ENCODE measurements at regions not wholly inside any gene's neighbourhood (a gene's known extent, or its start where the extent isn't known, plus 50 kb on each side); places are given as distances from the start of the nearest gene placed in this dataset.
"Not testable (repeated sequence)": the region's sequence is repeated elsewhere in the genome, so short reads cannot be mapped to it uniquely, and the experiment has no call there.

DNA sequence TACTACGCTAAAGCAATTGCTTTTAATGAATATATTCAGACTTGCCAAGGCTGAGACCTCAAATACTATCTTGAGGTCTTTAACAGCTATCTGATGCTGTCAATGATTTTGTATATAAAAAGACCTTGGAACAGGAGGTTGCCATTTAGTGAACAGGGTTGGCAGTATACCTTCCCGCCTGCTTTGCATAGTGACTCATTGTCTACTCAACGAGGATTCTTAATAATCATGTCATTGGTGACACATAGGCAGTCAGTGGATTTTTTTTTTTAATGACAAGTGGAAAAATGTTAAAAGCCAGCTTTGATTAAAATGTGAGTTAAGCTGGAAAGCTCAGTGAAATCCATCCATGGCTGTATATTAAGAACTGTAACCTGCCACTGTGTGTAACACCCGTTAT is 164.0 kb downstream of the ASMT start:
- no peak for DNase-seq (ENCODE audit: low spot score)

DNA sequence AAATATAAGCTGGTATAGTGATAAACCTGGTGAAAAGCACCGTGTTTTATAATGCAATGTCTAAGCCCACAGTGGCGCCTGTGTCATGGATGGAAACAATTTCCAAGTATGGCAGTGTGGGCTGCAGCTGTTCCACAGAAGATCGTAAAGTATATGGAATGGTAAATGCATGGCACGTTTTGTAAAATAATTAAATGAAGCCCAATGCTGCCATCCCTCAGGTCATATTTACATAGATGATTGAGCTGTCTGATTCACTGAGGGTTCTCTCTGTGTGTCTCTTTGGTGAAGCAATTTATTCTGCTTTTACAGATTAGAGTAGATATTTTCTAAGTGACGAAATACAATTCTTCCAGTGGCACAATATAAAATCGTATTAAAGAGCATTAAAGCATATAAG is 164.8 kb downstream of the ASMT start:
- DNase-seq (ENCODE audit: low spot score), result no peak

DNA sequence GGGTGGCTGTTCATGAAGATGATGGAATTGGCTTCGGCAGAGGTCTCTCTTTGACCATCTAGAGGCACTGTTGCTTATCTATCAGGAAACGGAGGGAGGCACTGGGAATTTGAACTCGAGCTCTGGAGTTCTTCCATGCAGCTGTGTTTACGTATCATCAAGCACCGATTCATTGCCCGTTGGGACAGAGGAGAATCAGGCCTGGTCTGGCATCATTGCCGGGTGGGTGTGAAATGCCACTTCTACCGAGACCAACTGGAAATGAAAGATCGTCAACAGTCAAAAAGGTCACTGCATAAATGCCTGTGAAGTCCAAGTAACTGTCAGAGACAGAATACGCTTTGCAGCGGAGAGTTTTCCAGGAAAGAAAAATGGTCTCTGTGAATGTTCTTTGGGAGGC is 166.9 kb downstream of the ASMT start:
- DNase-seq (ENCODE audit: low spot score), result no peak

DNA sequence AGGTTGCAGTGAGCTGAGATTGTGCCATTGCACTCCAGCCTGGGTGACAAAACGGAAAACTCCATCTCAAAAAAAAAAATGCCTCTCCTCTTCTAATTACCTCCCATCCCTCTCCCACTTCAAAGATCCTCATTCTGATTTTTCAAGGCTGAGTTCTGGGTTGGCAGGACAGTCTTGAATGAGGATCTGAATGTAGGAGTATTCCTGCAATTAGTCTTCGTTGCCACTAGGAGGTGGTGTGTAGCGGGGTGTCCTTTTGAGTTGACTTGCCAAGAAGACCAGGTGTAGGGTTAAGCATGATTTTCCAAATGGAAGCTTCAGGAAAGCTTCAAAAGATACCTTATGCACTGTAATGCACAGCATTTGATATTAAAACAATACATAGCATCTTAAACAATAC is 169.9 kb downstream of the ASMT start:
- no peak for DNase-seq (ENCODE audit: low spot score)

DNA sequence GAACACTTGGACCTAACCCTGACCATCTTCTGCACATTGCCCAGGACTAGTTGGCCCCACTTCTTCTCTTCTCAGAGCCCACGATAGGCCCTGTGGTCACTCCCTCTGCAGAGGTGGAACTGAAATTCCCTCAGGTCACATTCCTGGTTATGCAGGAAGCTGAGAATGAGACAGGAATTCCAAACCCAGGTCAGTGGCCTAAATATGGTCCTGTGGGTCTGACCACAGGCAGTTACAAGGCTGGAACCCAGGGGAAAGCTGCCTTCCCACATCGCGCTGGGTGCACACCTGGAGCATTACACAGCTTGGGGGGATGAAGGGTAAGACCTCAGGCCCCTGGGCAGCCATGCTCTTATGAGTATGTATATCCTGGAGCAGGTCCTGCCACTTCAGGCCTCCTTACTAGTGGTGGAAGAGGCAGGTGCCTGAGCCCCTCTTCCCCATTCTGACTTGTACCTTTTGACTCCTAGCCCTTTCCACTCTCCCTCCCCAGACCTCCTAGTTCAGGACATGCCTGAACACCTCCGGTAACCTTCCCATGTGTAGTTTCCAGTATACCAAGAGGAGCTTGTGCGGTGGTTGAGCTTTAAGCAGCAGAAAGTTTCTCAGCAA is 173.5 kb downstream of the ASMT start:
- DNase-seq (ENCODE audit: low spot score), result no peak

DNA sequence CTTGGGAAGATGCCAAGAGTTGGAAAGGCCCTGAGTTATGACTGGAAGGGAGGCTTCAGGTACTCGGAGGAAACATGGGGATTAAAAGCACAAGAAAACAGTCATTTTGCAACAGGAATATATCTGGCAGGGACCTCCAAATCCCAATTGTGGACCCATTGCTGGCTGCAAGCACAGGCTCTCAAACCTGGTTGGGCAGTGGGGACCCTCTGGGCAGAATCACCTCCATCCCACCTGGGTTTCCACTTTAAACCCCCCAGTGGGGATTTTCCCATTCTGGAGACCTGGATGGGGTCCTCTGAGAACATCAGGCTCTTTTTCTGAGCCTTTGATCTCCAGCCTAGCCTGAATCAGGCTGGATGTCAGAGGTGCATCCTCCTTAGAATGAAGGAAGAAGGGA is 177.8 kb downstream of the ASMT start:
- no peak for DNase-seq (ENCODE audit: low spot score)

DNA sequence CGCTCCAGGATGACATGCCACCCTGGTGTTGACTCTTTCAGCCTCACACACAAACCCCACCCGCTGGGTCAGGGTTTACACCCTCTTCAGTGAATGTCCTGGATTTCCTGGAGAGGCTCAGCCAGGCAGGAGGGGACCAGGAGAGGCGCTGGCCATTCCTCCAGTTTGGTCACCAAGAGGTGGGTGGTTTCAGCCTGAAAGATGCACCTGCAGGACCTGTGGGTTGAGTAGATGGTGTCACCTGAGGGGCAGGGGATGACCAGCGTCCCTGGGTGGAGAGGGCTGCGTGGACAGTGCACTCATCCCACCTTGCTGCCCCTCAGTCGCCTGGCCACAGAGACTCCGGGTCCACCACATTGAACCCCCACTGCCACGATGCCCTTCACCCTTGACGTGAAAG is 179.7 kb downstream of the ASMT start:
- DNase-seq (ENCODE audit: low spot score), result no peak

DNA sequence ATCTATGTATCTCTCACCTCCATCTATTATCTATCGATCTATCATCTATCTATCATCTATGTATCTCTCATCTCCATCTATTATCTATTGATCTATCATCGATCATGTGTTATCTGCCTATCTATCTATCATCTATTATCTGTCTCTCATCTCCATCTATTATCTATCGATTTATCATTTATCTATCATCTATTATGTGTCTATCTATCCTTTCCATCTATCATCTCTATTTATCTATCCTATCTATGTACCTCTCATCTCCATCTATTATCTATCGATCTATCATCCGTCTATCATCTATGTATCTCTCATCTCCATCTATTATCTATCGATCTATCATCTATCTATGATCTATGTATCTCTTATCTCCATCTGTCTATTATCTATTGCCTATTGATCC is 188.1 kb downstream of the ASMT start:
- DNase-seq (ENCODE audit: low spot score), result no peak

DNA sequence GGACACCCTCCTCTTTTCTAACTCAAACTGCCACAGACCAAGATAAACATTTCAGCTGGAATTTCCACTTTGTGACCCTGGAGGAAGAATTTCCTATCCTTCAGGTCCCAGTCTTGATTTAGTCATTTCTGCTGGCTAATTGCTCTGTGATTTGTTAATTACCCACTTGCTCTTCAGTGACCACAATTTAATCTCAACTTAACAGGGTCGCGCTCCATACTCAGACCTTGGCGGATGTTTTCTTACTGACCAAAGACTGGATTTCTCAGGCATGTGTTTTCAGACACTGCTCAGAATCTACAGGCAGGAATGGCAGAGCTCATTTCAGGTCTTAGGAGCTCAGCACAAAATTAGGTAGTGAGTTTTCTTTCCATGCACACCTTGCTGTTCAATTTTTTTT is 188.9 kb downstream of the ASMT start:
- no peak for DNase-seq (ENCODE audit: low spot score)

DNA sequence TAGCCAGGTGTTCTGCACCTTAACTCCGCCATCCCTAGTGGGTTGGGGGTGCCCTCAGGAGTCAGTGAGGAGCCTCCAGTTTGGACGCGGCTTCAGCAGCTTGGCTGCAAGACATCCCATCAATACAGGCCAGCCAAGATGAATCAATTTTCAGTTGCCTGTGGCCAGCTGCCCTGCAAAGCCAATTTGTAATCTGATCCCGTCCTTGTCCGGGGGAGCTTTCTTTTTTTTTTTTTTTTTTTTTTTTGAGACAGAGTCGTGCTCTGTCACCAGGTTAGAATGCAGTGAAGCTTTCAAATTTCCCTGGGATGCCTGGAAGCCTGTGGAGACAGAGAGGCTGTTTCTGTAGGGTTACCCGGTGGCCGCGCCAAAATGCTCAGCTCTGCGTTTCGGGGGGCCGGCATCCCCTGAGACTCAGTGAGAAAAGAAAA is 192.5 kb downstream of the ASMT start:
- no peak for DNase-seq (ENCODE audit: low spot score)

DNA sequence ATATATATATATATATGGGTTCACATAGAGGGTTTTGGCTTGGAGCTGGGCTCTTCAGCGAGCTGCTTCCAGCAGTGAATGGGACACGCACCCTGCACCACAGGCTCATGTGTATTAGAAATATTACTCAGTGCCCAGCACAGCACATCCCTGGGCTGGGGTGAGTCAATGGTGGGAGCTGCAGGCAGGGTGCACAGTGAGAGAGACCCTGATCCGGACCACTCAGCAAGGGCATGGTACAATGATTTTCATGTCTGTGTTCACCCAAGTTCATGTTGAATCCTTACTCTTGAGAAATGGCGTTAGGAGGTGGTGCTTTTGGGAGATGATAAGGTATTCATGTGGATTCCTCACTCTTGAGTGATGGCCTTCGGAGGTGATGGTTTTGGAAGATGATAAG is 194.7 kb downstream of the ASMT start:
- DNase-seq (ENCODE audit: low spot score), result no peak

DNA sequence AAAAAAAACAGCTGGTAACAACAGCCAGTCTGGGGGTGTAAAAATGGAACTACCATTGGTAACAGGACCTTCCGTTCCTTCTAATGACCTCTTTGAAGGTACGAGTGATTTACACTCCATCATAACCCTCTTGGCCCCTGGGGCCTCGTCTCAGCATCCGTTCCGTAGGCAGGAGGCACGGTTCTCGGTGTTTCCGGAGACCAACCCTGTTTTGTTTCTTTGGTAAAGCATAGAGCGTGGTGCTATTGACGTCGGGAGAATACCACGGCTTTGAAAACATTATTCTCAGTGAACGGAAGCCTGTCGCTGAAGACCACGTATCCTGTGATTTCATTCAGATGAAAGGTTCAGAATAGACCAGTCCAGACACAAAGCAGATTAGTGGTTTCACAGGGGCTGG is 198.9 kb downstream of the ASMT start:
- no peak for DNase-seq (ENCODE audit: low spot score)

DNA sequence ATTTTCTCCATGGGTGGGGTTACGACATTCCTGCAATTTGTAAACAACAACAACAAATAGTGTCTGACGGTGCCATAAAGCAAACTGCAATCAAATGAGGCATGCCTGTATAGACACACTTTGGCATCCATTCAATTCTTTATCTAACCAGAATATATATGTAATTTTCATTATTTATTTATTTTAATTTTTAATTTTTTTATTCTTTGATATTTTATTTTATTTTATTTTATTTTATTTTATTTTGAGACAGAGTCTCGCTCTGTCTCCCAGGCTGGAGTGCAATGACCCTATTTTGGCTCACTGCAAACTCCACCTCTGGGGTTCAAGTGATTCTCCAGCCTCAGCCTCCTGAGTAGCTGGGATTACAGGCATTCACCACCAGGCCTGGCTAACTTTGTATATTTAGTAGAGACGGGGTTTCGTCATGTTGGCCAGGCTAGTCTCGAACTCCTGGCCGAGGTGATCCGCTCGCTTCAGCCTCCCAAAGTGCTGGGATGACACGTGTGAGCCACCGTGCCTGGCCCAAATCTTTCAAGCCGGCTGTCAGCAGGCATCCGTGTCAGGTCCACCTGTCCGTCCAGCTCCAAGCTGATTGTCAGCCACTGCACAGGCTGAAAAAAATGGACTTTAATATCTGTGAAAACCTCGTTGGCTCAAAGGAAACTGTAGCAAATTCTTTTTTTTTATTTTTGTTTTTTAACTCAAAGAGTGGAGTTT is 200.8 kb downstream of the ASMT start:
- DNase-seq (ENCODE audit: low spot score), result no peak

DNA sequence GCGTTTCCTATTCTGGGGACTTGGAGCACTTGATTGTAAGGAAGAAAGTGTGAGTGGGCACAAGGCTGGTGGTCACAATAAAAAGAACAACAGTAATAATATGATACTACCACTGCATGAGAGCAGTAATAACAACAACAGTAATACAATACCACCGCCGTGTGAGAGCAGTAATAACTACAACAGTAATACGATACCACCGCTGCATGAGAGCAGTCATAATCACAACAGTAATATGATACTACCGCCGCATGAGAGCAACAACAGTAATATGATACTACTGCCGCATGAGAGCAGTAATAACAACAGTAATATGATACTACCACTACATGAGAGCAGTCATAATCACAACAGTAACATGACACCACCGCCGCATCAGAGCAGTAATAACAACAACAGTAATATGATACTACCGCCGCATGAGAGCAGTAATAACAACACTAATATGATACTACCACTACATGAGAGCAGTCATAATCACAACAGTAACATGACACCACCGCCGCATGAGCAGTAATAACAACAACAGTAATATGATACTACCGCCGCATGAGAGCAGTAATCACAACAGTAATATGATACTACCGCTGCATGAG is 201.6 kb downstream of the ASMT start:
- DNase-seq (ENCODE audit: low spot score), result not testable (repeated sequence)

DNA sequence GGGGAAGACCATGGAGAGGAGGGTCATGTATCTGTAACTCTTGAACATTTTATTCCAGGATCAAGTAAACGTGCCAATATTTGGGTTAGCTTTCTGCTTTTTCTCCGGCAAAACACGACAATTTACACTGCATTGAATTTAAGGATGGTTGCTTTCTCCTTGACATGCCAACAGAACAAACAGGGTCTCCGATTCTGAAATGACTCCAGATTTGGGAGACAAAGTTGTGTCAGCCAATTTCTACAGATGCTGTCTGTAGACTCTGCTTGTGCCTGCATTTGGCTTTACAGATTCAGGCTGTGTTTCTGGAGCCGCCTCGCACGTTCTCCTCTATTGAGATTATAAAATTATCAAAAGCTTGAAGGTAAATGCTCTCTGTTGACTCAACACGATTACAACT is 207.0 kb downstream of the ASMT start:
- DNase-seq (ENCODE audit: low spot score), result no peak

DNA sequence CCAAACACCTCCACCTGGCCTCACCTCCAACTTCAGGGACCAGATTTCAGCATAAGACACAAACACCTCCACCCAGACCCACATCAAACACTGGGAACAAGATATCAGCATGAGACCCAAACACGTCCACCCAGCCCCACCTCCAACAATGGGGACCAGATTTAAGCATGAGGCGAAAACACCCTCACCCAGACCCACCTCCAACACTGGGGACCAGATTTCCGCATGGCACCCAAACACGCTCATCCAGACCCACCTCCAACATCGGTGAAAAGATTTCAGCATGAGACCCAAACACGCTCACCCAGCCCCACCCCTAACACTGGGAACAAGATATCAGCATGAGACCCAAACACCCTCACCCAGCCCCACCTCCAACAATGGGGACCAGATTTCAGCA is 210.0 kb downstream of the ASMT start:
- no peak for DNase-seq (ENCODE audit: low spot score)

DNA sequence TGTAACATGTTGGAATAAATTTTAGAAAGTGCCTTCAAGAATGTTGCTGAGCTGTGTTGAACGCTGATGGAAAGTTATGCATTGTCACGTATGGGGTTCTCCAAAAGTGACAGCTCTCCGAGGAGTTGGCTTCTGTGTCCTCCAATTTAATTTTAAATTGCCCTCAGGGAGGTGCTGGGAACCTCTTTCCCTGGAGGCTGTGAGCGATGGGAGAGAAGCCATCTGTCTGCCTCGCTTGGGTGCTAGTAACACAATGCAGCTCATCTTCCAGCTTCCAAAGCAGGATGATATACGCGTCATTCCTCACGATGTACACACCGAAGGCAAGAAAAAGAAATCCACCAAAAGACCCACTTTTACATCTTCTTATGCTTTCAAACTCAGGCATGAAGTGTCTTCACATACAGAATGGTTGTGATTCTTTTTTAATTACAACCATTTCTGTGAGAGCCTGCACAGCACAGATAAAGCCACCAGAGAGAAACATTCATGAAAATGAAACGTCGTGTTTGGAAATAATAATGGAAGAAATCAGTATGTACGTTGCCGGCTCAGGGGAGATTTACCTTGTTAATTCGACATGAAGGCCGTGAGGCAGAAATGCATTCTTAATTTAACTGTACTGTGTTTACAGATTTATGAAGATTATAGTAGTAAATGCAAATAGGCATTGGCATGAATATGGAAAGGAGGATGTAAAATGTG is 218.9 kb downstream of the ASMT start:
- no peak for DNase-seq (ENCODE audit: low spot score)

DNA sequence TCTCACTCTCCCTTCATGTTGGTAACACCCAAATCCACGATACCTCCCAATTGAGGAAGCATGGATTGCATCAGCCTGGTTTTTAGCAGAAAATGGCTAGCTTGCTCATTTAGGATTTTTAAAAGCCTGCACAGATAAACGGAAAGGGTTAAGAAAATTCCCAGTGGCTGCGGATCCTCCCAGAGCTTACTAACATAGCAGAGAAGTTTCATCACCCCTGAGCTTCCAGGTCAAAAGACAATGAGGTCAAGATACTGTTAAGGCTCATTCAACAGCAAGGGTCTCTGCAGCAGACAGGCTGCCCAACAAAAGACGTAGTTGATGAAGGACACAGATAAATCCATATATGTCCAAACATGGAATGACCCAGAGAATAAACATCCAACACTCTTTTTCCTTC is 220.2 kb downstream of the ASMT start:
- no peak for DNase-seq (ENCODE audit: low spot score)

DNA sequence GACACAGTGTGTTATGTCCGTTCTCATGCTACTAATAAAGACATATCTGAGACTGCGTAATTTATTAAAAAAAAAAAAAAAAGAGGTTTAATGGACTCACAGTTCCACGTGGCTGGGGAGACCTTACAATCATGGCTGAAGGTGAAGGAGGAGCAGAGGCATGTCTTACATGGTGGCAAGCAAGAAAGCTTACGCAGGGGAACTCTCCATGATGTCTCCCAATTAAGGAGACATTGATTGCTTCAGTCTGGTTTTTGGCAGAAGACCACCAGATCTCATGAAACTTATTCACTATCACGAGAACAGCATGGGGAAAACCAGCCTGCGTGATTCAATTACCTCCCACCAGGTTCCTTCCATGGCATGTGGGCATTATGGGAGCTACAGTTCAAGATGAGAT is 221.8 kb downstream of the ASMT start:
- DNase-seq (ENCODE audit: low spot score), result no peak

DNA sequence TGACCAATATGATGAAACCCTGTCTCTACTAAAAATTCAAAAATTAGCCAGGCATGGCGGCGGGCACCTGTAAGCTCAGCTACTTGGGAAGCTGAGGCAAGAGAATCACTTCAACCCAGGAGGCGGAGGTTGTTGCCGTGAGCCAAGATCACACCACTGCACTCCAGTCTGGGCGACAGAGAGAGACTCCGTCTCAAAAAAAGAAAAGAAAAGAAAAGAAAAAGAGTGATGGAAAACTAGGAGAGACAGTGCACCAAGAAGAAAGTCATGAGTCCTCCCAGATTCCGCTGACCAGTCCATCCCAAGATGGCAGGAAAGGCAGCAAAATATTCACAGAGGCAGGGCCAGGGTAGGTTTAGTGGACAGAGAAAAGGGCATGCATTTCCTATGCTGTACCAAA is 226.9 kb downstream of the ASMT start:
- DNase-seq (ENCODE audit: low spot score), result no peak

DNA sequence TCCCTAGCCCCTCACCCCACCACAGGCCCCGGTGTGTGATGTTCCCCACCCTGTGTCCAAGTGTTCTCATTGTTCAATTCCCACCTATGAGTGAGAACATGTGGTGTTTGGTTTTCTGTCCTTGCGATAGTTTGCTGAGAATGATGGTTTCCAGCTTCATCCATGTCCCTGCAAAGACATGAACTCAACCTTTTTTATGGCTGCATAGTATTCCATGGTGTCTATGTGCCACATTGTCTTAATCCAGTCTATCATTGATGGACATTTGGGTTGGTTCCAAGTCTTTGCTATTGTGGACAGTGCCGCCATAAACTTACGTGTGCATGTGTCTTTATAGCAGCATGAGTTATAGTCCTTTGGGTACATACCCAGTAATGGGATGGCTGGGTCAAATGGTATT is 232.1 kb downstream of the ASMT start:
- DNase-seq (ENCODE audit: low spot score), result not testable (repeated sequence)

DNA sequence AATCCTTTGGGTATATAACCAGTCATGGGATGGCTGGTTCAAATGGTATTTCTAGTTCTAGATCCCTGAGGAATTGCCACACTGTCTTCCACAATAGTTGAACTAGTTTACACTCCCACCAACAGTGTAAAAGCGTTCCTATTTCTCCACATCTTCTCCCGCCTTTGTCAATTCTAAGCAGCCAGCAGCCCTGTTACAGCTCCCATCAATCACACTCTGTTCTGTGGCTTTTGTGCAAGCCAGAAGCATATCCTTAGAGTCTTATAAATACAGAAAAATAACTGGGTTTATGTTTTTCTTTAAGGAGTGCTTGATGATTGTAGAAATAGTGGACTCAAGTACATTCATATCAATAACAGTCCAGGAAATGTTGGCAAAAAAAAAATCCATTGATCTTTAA is 232.9 kb downstream of the ASMT start:
- not testable (repeated sequence) for DNase-seq (ENCODE audit: low spot score)

DNA sequence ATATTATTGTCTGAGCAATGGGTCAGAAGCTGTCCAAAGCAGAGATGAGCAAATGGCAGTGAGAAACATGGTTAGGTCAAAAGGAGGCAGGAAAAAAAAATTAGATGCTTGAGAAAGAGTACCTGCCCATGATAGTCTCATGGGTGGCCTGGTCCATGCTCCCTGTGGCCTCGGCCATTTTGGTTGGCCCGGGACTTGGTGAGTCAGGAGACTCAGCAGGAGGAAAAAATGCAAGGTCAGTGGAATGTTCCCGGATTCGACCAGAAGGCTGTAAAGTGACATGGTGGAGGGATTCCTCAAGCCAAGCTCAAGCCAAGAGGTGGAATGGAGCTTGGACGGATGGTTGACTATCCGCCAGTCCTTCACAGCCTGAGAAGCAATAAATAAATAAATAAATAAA is 236.7 kb downstream of the ASMT start:
- no peak for DNase-seq (ENCODE audit: low spot score)
